ENCODE measurements at regions not wholly inside any gene's neighbourhood (a gene's known extent, or its start where the extent isn't known, plus 50 kb on each side); places are given as distances from the start of the nearest gene placed in this dataset.

DNA sequence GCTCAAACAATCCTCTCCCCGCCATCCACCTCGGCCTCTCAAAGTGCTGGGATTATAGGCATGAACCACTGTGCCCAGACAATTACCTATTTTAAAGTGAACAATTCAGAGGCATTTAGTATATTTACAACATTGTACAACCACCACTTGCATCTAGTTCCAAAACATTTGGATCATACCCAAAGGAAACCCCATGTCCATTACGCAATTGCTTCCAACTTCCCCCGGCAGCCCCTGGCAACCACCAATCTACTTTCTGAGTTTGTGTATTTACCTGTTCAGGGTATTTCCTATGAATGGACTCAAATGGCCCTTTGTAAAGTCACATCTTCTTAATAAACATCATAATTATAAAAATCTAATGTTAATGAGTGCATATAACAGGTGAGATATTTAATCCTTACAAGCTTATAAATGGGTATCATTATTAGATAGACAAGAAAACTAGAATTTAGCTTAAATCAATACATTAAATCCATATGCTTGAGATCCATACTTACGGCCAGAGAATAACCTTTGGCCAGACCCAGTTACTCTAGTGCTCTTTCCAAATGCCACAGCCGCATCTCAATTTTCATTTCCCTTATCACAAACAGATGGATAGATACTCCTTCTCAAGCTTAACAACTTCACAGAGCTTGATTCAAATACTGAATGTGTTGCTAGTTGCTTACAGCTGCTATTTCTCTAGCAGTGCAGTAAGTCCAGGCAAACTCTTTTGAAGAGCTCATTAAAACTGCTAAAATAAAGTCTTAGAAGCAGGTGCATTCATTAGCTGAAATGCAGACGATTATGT lies 133.4 kb upstream of the MKLN1 start:
- DNase-seq, result no peak

DNA sequence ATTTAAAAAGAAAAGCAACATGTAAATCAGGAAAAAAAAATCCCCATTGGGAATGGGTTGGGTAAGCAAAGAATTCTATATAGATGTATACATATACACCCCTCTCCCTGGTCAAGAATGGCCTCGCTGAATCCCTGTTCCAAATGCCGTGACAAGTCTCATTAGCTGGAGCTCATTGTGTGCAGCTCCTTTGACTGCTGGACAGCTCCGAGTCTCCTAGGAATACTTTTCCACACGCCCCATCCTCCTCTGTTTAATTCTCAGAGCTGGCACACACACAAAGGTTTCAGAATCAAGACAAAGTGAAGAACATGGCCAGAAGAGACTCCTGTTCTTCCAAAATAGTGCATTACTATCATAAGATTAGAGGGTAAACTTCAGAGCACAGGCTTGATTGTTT lies 130.9 kb upstream of the MKLN1 start:
- no peak for DNase-seq

DNA sequence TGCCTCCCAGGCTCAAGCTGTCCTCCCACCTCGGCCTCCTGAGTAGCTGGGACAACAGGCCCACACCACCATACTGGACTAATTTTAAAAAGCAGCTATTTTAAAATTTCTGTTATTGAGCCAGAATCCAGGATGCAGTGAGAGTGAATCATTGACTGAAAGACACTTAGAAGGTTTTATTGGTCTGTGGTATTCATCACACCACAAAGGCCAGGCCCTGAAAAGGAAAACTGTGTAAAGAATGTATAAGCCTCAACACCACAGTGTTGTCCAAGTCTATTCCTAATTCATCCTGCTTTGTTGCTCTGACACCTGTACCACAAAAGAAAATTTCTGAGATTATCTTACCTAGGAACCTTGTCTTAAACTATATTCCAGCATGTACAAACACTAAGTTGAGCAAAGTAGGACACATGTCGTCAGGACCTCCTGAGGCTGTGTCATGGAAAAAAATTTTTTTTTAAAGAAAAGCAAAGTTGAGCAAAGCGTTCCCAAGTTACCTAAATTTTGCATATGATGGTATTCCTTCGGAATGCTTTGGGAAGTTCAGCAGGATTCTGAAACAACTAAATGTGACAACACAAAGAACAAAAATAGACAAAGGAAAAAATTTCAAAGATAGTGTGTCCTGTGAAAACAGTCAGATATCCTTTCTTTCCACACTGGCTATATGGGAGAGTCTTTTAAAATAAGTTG lies 129.6 kb upstream of the MKLN1 start:
- no peak for DNase-seq

DNA sequence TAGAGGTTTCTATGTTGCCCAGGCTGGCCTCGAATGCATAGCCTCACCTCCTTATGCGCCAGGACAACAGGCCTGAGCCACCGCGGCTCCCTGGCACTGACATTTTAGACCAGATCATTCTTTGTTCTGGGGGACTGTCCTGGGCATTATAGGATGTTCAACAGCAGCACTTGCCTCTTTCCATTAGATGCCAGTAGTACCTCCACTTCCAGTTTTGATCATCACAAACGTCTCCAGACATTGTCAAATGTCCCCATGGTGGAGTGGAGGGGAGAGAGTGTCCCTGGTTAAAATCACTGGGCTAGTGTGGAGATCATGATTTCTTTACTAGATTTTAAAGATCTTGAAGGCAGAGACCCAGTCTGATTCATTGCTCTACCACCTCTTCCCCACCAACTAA lies 125.2 kb upstream of the MKLN1 start:
- no peak for DNase-seq

DNA sequence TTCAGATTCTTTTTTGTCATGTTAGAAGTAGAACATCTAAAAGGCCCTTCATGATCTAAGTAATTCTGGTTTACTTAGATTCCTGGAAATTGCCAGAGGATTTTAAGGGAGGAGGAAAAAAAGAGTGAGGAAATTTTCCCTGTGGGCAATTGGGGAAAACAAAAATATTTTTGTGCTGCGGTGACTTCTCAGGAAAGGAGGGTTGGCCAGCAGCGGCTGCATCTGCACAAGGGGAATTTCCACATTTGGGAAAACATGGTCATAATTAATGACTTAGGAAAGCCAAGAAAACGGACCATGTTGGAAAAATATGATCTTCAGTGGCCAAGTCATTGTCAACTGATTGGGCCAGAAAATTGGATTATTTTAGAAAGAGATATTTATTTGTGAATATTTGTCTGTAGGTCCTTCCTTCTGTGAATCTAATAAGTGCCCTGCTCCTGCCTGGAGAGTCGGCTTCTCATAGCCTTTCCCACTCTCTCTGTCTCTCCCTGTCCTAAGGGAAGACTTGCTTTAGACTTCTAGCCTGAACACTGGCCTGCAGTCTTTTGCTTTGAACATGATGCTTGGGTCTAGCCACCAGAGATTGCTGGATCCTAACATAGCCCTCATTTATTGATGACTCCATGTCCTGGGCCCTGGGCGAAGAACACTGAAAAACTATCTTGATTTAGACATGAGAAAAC lies 124.2 kb upstream of the MKLN1 start:
- no peak for DNase-seq

DNA sequence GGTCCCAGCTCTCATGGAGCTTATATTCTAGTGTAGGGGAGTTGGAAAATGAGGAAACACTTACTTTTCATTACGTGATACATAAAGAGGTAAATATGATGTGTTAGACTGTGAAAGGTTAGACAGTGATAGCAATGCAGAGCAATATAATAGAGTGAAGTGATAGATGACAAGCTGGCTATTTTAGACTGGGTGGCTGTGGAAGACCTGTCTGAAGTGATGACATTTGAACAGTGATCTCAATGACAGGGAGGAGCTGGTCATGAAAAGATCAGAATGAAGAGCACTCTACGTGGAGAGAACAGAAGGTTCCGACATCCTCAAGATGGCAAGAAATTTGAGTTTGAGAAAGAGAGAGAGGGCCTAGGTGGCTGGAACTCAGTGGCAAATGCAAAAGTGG lies 118.9 kb upstream of the MKLN1 start:
- DNase-seq, result no peak

DNA sequence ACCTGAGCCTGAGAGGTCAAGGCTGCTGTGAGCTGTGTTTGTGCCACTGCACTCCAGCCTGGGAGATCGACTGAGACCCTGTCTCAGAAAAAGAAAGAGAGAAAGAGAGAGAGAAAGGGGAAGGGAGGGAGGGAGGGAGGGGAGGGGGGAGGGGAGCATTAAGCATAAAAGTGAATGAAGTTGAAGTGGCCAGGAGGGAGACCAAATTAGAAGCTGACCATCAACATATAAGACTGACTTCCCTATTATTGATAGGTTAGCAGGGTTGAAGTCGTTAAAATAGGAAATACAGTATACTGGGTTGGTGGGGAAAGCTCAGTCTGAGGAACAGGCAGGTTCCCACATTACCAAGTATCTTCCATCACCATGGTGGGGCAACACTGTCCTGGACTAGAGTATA lies 117.1 kb upstream of the MKLN1 start:
- no peak for DNase-seq

DNA sequence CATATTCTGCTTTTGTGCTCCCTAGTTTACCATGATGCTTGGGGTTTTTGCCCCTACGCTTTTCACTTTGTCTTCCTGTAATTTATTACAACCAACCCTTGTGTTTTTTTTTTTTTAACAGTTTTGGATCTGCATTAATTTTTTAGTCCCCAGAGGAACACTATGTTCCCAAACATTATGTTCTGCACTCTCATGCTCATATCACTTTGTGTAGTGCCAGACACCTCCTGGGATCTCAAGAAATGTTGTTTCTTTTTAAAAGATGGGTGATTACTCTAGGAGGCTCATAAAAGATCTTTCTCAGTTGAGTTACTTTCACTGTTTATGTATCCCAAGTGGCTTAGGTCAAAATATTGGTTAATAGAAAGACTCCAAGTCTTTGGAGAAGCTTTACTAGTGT lies 116.2 kb upstream of the MKLN1 start:
- no peak for DNase-seq

DNA sequence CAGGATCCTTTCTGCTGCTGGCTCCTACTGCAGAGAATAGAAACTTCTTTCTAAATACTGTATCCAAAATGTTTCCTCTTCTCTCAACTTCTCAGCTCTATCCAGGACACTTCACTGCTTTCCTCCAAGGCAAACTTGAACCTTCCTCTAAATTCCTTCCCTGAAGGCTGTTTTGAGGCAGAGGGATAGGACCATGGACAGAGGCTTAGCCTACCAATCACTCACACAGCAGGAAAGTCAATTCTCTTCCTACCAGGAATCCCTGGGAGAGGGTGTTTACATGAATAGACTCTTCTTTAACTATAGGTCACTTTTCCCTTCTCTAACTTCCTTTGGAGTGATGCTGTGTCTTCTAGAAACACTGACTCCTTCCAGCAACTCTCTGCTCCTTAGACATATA lies 115.6 kb upstream of the MKLN1 start:
- no peak for DNase-seq

DNA sequence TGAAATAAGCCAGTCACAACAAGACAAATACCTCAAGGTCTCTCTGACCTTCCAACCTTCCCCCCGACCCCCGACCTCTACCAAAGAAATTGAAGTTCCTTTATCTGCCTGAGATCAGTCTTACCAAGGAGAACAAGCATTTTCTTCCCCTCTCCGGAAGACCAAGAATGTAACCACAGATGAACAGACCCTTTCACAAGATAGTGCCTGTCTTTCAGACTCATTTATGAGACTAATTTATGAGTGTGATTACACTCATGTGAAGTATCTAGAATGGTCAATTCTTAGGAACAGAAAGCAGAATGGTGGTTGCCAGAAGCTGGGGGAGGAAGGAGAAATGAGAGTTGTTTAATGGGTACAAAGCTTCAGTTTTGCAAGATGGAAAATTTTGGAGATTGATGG lies 108.9 kb upstream of the MKLN1 start:
- DNase-seq, result no peak

DNA sequence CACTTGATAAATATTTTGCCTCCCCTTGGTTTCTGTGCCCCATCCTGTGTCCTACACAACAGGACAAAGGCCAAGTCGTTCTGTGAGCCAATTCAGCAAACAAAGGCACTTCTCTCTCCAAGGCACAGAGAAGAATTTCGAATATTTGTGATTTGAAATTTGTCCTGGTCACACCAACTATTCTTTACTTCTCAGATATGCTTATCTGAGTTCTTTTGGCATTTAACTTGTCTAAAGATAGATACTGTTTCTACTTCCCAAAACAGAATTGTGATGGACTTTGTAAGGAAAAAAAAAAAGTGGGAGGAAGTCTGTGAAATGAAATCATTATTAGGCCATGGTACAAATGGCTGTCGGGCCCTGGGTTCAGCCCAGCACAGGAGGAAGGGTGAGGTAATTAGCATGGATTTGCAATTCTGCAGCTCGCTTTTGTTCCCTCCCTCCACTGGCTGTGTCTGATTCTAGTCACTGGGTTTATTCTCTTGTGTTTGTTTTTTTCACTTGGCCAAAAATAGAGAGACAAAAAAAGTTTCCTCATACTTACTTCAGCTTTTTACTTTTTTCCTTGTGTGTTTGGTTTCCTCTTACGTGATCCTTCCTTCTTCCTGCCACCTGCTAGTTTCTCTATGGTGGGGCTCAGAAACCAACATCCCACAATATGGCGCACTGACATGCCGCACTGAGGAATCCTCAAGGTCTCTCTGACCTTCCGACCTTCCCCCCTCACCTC lies 108.2 kb upstream of the MKLN1 start:
- no peak for DNase-seq

DNA sequence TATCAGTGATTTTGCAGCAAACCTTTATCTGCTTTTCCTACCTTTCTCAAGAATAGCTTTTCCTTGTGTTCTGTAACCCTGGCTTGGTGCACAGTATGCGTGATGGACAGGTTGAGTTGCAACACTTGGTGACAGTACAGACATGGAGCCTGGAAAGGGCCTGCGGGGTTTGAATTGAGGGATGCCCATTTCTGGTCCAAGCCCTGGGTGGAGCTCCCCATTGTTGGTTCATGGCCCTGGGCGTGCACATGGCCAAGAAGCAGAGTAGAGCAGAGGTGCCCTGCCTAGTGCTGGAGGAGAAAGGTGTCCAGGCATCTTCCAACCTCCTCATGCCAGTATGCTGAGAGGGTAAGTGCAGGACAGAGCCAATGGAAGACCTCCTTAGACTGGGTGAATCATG lies 106.6 kb upstream of the MKLN1 start:
- no peak for DNase-seq

DNA sequence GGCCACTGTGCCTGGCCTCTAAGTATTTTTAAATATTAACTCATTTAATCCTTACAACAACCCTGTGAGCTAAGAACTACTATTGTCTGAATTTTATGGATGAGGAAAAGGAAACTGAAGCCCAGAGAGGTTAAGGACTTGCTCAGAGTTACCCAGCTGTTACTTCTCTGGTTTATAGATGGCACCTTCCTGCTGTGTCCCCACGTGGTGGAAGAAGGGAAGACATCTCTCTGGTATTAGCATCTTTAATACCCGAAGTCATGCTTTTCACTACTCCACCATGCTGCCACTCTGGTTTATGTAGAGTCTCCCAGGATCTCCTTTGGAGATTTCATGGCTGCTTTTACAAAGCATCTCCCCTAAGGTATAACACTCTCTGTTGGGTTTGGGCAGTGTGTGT lies 105.5 kb upstream of the MKLN1 start:
- no peak for DNase-seq

DNA sequence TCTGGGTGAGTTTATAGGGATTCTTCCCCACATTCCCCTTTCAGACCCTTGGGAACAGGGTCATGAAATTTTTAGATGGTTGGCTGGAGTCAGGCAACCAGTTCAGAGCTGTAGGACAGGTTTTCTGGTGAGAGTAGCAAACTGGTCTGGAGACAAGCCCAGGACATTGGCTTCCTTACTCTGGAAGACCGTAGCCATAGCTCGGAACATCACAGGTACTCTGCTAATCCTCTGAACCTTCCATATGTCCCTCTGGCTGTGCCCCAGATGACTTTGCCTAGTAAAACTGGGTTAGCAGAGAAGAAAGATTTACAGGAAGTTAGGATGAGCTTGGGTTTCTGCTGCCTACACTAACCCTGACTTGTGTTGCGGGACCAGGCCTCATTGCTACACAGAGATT lies 104.5 kb upstream of the MKLN1 start:
- DNase-seq, result no peak

DNA sequence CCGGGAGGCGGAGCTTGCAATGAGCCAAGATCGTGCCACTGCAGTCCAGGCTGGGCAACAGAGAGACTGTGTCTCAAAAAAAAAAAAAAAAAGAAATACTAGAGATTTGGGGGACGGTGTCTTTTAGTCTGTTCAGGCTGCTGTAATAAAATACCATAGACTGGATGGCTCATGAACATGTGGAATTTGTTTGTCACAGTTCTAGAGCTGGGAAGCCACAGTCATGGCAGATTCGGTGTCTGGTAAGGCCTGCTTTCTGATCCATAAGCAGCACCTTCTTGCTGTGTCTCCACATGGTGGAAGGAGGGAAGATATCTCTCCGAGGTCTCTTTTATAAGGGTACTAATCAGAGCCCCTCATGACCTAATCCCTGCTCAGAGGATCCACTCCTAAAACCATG lies 102.7 kb upstream of the MKLN1 start:
- DNase-seq, result no peak

DNA sequence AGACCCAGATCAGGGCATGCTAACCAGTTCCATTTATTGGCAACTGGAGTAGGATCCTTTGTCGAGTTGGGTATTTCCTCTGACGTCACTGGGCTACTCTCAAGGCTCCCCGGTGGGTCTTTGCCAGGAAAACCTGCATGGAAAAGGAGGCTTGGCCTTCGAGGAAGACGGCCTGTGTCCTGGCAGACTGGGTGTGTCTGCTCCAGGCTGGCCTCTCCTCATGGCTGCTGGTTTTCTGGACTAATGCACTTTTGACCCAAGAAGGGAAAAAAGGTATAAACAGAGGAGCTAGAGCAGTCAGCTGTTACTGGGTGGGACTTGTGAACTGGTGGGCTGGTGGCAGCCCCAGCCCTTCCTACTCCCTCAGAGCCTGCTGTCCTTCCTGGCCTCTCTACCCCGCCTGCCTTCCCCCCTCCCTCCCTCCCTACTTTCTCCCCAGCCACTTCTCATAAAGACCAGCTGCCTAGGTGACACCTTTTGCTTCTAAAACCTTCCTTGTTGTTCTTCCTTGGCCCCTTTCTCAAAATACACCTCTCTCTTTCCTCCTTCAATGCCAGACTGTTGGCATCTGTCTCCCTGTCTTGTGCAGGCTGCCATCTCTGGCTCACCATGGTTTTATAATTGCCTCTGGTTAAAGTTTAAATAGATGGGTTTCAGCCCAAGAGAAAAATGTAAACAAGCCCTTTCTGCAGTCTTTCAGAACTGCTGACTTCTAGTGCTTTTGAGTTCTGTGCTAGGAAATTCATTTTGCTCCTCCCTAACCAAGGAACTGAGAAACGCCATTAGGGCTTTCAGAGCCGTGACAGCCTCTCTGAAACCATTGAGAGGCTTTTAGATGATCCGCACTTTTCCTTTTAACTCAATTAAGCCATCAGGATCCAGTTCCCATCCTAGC lies 101.8 kb upstream of the MKLN1 start:
- DNase-seq, result no peak

DNA sequence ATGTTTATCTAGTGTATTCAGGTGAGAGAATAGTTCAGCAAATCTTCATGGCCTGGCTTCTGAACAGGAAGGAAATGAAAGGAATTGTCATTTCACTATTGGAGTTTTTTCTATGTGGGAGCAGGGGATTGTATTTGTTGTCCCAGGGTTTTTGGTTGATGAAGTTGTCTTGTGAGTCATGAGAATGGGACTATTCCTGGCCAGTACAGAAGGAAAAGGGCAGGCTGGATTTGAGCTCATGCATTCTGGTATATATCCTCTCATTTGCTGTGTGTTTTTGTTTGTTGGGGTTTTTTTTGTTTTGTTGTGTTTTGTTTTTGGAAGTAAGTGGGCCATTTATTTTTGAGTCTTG lies 101.2 kb upstream of the MKLN1 start:
- DNase-seq, result no peak

DNA sequence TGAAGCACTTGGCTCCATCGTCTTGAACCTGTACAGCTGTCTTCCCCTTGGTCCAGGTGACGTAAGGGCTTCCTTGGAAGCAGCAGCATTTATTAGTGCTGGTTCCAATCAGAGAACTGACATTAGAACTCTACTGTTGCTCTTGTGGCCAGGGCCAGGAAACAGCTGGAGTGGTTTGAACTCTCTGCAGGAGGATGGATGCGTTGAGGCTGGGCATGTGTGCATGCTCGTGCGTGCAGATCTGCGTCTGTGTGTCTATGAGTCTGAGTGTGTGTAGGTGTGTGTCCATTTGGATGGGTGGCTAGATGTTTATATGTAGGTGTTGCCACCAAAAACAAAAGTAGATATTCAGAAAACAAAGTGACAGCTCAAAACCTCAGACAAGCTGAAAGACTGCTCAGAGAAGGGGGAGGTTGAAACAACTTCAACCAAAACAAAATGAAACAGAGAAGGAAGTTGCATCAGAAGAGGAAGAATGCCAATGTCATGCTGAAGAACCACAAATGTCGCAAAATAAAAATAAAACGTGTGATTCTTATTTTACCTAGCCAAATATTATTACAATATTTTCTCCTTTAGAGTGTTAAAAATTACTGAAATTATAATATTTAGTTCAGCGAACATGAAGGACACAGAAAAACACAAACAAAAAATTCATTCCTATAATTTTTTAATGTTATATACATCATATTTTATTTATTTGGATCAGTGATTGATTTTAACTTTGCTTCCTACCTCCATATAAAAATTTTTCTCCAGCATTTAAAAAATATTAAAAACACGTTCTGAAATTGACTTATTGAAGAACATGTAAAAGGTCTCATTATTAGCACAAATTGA lies 96.1 kb upstream of the MKLN1 start:
- no peak for DNase-seq

DNA sequence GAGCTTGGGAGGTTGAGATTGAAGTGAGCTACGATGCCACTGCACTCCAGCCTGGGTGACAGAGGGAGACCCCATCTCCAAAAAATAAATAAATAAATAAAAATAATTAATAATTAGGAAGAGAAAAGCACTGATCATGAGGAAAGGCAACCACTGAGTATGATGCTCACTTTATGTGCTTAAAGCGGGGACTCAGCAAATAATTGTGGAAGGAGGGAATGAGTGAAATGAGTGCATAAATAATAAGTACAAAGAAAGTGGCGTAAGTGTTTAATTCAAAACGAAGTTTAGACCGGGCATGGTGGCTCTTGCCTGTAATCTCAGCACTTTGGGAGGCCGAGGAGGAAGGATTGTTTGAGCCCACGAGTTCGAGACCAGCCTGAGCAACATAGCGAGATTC lies 94.9 kb upstream of the MKLN1 start:
- DNase-seq, result no peak

DNA sequence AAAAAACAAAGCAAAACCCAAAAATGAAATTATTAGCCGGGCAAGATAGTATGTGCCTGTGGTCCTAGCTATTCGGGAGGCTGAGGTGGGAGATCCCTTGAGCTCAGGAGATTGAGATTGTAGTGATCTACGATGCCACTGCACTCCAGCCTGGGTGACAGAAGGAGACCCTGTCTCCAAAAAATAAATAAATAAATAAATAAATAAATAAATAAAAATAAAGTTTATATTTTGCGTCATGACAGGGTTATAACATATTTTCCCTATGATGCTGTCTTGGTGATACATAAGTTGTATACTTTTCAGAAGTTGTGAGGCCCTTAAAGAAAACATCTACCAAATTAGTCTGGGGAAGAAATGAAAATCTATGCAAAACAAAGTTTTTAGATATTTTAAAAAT lies 94.5 kb upstream of the MKLN1 start:
- no peak for DNase-seq

DNA sequence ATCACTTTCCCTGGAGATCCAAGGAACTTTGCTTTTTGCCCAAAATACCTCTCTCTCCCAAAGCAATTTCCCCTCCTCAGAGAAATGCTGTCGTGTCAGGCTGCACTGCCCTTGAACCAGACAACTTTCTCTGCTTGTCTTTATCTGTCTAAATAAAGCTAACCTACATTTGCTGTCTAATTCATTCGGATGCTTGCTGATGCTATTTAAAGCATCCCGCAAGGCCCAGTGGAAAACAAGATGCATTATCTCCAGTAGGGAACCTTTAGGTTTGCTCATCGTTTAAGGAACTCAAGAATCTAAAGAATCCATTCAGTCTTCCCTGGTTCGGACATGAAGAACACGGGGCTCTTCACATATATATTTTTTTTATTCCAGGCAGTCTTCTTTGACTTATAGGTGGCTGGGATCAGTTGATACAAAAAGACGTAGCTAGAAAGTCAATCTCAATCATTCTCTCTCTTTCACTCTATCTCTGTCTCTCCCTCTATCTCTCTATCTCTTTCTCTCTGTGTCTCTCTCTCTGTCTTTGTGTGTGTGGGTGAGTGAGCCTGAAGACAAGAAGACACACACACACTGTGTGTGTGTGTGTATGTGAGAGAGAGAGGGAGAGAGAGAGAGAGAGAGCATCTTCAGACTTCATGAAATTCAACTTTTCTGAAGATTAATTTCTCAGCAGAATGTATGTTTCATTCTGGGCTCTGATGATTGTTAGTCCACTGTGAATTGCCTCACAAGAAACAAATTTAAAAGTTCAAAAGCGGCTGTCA lies 92.8 kb upstream of the MKLN1 start:
- no peak for DNase-seq
